LHCN-M2 (cell line): ENCODE measurements at regions not wholly inside any gene's neighbourhood (a gene's known extent, or its start where the extent isn't known, plus 50 kb on each side); places are given as distances from the start of the nearest gene placed in this dataset.
A peak's percentile ranks its signal among the peaks of the same experiment; 100 is the strongest.

Experiments used
- DNase-seq: peaks from one replicate; pipeline ENCODE4 v3.0.0-alpha.2; 2012; ENCODE audit warnings: low read depth

GRCh38 chr10:78559661-78560340 lies 509.0 kb upstream of the ZMIZ1 start:
- no peak for DNase-seq

DNA sequence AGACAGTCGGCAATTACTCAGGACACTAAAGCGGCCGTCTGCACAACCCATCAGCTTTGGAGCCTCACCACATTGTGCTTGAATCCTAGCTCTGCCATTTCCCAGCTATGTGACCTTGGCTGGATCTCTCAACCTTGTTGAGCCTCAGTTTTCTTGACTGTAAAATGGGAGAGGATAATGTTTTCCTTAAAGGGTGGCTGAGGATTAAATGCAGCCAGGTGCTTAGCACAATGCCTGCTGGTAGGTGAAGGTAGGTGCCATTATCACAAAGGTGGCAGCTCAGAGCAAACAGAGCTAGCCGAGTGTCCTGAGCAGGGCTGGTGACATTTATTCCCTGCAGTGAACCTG lies 508.5 kb upstream of the ZMIZ1 start:
- no peak for DNase-seq

- no peak for DNase-seq
These were observed 505.5 kb upstream of the ZMIZ1 start for GRCh38 chr10:78563314-78563713.

DNA sequence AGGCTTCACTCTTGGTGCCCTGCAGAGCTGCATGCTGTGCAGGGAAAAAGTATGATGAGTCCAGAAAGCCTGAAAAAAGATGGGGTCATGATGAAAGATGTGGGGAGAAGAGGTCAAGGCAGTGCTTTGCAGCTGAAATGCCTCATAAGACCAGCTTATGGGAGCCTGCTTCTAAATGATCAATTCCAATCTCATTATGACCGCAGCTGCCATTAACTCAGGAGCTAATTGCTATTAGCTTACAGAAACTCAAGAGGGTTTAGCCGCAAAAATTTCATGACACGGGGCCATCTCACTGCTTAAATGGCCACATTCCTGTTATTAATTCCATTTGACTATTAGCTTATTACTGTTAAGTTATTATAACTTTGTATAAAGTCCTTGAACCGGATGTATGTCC lies 502.9 kb upstream of the ZMIZ1 start:
- no peak for DNase-seq

DNA sequence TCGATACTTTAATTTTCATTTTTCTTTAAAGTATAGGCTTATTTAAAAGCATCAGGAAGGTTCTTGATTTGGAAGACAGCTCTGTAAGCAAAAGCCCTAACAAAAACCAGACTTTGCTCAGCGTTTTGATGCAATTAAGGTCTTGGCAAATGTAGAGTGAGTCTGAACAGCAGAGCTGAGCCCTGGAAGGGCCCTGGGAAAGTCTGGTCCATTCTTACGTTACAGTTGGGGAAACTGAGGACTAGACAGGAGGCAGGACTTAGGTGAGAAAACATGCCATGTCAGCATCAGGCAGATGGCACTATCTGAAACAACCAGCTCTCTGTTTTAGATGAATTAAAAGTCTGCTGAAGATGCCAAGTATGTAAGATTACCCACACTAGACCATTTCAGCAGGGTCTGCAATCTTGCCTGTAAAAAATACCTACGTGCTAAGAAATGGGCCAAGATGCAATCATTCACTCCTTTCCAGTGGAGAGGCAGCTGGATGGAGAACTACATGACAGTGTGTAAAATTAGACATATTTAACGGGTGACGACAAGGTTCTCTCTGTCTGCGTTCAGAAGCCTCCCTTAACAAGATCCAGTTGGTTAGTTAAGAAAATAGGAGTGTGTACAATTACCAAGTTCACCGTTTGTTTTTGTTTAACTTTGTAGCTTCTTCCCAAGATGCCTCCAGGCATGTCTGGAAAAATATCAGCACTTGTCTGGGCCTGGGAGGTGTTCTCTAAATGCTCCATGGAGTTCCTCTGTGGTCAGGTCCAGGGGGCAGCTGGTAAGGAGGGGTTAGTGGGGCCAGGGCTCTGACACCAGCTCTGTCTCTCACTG lies 502.3 kb upstream of the ZMIZ1 start:
- no peak for DNase-seq

GRCh38 chr10:78567680-78568455 lies 500.9 kb upstream of the ZMIZ1 start:
- DNase-seq, result no peak

DNA sequence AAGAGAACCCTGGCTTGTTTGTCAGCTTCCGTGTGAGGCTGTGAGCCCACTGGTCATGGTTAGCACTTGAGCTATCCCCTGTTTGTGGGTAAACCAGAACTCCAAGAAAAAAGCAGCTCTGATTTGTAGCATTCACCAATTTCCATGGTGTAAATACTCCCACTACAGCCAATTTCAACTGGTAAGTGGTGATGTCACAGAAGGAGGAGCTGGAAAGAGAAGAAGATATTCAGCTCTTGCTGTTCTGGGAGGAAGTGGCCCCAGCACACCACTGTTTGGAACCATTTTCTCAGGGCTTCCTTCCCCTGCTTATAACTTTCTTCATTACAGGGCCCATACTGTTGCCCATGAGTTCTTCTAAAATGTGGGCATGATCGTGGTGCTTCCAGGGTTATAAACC lies 500.1 kb upstream of the ZMIZ1 start:
- DNase-seq, result no peak

DNA sequence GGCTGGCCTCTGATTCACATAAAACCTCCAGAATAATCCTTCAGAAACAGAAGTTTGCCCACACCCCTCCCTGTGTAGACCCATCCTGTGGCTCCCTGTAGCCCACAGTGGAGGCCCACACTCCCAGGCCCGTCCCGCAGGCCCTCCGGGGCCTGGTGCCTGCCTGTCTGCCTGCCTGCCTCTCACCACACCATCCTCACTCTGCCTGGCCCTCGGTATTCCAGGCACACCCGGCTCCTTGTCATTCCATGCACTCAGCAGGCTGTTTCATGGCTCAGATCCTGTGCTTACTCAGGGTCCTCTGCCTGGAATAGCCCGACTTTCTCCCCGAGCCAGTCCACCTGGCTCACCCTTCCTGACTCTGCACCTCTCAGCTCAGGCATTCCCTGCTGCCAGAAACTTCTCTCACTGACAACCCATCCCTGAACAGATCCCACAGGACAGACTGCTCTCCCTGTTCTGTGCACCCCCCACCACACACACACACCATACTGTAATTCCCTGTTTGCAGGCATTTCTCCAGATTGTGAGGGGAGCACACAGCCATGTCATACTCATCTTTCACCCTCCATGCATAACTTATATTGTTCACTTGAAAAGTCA lies 498.0 kb upstream of the ZMIZ1 start:
- no peak for DNase-seq

DNA sequence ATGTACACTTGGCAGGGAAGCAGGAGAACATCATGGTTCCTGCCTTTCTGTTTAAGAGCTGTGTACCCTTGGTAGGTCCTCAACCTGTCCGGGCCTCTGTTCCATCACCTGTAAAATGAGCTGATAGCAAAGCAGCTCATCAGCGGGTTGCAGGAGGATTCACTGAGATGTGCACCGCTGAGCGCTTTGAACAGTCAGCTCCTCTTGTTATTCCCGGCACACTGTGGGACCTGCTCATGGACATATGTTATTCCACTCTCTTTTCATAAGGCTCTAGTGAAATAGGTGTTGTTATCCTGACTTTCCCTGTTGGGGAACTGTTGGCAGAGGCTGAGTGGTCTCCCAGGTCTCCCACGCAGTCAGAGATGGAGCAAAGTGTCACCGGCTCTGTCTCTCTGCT lies 497.5 kb upstream of the ZMIZ1 start:
- DNase-seq, result no peak

GRCh38 chr10:78571891-78572290 lies 496.9 kb upstream of the ZMIZ1 start:
- no peak for DNase-seq

DNA sequence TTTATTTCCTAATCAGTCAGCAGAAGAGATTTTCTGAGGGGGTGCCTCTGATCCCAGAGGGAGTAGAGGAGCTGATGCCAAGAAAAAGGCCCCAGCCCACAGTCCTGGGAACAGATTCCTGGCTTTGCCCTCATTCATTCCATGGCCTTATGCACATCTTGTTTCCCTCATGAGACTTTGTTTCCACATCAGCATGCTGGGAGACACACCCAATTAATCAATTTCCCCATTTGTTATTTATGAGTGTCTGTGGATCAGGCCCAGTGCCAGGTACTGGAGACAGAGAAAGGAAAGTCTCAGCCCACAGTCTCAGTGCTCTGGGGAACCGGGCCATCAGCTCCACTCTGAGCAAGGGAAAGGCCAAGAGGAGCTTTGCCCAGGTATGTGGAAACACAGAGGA lies 496.2 kb upstream of the ZMIZ1 start:
- DNase-seq, result no peak

- DNase-seq, result no peak
These were observed 494.2 kb upstream of the ZMIZ1 start for GRCh38 chr10:78574547-78574946.

- no peak for DNase-seq
These were observed 493.4 kb upstream of the ZMIZ1 start for GRCh38 chr10:78575400-78575799.

DNA sequence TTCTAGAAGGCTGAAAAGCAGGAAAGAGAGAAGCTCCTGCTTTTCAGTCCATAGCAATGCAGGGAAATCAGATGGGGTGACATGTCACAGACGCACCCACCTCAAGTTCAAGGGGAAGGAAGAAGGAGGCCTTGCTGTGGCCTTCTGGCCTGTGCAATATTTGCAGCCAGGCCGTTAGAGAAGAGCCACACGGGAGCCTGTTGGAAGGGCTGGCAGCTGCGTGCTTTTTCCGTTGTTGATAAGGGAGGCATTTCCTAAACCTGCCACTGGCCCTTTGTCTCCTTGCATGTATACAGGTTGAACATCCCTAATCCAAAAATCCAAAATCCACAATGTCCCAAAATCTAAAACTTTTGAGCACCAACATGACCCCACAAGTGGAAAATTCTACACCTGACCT lies 492.5 kb upstream of the ZMIZ1 start:
- DNase-seq, result no peak

GRCh38 chr10:78577712-78578111 lies 491.1 kb upstream of the ZMIZ1 start:
- DNase-seq, result no peak

GRCh38 chr10:78578929-78579328 lies 489.8 kb upstream of the ZMIZ1 start:
- DNase-seq, result peak; percentile 5

DNA sequence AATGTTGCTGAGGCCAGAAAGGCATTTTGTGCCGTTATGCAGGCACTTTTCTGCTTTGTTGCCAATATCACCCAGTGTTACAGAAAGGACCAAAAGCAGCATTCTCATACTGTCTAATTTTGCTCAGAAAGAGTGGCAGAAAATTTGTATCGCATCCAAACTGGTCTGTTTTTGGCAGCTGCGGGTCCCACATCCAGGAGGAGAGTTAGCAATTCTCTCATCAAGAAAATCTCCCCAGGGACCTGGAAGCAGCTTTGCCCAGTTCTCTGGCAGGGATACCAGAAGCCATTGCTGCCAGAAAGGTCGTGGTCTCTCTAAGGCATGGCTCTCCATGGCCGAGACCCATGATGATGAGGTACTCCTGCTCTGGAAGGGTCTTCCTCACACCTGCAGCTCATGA lies 489.2 kb upstream of the ZMIZ1 start:
- DNase-seq, result no peak

DNA sequence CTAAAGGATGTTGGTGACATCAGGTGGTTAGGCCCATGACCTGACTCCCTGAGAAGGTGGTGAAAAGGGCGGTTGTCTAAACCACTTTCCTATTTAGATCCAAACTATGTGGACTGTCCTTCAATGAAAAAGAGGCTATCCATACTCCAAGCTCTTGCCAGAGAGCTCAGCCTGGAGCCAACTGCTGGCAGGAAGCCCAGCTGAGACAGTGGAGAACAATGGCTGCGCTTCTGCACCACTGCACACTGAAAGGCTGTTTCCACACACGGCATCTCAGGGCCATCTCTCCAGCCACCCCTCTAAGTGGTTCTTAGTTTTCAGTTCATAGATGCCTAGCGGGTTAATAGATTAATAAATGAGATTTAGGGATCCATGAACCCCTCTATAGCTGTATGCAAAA lies 488.8 kb upstream of the ZMIZ1 start:
- no peak for DNase-seq

GRCh38 chr10:78581133-78581694 lies 487.6 kb upstream of the ZMIZ1 start:
- DNase-seq, result no peak

DNA sequence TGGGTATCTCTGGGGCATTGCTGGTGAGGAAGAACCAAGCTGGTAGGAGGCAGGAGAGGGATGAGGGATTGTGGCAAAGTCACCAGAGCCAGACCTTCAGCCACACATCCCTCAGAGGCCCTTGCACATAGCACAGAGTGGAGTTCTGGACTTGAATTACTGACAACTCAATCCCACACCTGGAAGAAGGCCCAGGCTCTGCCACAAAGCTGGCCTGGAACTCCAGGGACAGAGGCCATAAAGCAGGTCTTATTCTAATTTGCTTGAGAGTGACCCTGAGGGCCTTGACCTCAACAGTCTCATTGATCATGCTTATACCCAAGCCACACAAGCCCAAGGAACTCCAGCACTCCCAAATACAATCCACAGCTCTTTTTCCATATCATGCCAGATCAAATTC lies 486.2 kb upstream of the ZMIZ1 start:
- no peak for DNase-seq

DNA sequence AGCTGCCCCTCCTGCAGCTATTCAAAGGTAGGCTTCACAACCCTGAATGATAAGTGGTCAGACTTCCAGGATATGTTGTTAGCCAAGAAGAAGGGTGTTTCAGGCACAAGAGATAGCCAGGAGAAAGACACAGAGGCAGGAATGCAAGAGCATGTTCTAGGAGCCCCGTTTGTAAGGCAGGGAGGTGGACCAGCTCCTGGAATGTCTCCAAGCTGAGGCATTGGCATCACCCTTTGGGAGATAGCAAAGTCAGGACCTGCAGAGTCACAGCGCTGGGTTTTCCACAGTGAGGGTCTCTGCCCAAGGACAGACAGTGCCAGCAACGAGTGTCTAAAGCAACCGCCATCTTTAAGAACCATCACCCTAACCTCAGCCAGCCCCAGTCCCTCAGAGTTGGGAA lies 484.5 kb upstream of the ZMIZ1 start:
- no peak for DNase-seq

DNA sequence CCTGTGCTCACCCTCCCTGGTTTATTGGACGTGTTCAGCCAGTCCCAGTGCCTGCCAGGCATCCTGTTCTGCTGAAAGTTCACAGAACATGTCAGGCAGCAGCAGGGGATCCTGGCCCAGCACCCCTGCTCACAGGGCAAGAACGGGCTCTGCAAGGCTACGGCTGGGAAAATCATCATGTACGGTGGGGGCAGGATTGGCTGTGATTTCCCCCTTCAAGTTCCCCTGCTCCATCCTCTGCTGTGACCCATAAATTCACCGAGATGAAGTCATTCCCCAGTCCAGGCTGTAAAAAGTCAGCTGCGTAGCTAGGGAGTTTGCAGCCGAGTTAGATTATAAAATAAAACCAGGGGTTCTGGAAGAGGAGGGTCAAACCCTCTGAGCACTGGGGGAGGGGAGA lies 484.1 kb upstream of the ZMIZ1 start:
- DNase-seq, result no peak
